HEK293 (cell line): ENCODE measurements at regions not wholly inside any gene's neighbourhood (a gene's known extent, or its start where the extent isn't known, plus 50 kb on each side); places are given as distances from the start of the nearest gene placed in this dataset.

Experiments
- CTCF ChIA-PET: fragments of 350-600 bp; formaldehyde crosslinking; extraction: SDS; loops from one replicate; lab custom pipeline; 2021; ENCODE audit warnings: antibody characterized with exemption; lab: Yijun Ruan, JAX
- POLR2A ChIA-PET: fragments of 300-600 bp; formaldehyde crosslinking; extraction: SDS; loops from one replicate; lab custom pipeline; 2020; ENCODE audit warnings: antibody characterized with exemption, inconsistent platforms; lab: Yijun Ruan, JAX
- H3K27ac ChIP-seq: fragments of 200-500 bp; sonication (Bioruptor generic); 2 replicates; pipeline ENCODE4 v1.5.1; 2014; ENCODE audit warnings: low read depth, low read length, control low read depth, inconsistent platforms; ENCODE audit errors: extremely low read depth
- H3K36me3 ChIP-seq, 2 experiments: fragments of 200-500 bp in 1 of 2; sonication (Bioruptor generic) in 1 of 2; 1 replicate in 1 of 2; 2 replicates in 1 of 2; pipeline ENCODE4 v1.5.1; 2014 to 2017; ENCODE audit warnings: inconsistent platforms in 2 of 2, low read length in 2 of 2; ENCODE audit not compliant: control insufficient read depth in 2 of 2, insufficient read depth in 1 of 2
- H3K4me1 ChIP-seq: fragments of 200-500 bp; sonication (Bioruptor generic); 2 replicates; pipeline ENCODE4 v1.5.1; 2014; ENCODE audit warnings: mild to moderate bottlenecking, low read length, inconsistent platforms; ENCODE audit not compliant: control insufficient read depth, insufficient read depth
- H3K4me3 ChIP-seq: 2 replicates; pipeline ENCODE4 v1.5.1; 2011; ENCODE audit warnings: low read depth, mild to moderate bottlenecking, control low read depth, low read length, moderate library complexity
- H3K9me3 ChIP-seq: fragments of 200-500 bp; sonication (Bioruptor generic); 2 replicates; pipeline ENCODE4 v1.5.1; 2014; ENCODE audit warnings: low read depth, low read length, inconsistent platforms; ENCODE audit not compliant: control insufficient read depth, insufficient read depth
- FEZF1 ChIP-seq: fragments of 450-650 bp; formaldehyde crosslinking; IDR thresholded peaks from 2 replicates; pipeline ENCODE4 v1.5.1; 2016; ENCODE audit warnings: missing biosample characterization, missing genetic modification characterization
- KLF10 ChIP-seq: fragments of 450-650 bp; IDR thresholded peaks from 2 replicates; pipeline ENCODE4 v1.5.1; 2018; ENCODE audit warnings: missing biosample characterization, mild to moderate bottlenecking, missing genetic modification characterization
- KLF16 ChIP-seq: fragments of 450-650 bp; formaldehyde crosslinking; IDR thresholded peaks from 2 replicates; pipeline ENCODE4 v1.5.1; 2017; ENCODE audit warnings: missing biosample characterization, missing genetic modification characterization
- KLF17 ChIP-seq: fragments of 450-650 bp; formaldehyde crosslinking; IDR thresholded peaks from 2 replicates; pipeline ENCODE4 v1.5.1; 2016; ENCODE audit warnings: missing biosample characterization, missing genetic modification characterization
- SCRT2 ChIP-seq: fragments of 450-650 bp; formaldehyde crosslinking; IDR thresholded peaks from 2 replicates; pipeline ENCODE4 v1.5.1; 2016; ENCODE audit warnings: missing biosample characterization, missing genetic modification characterization
- TCF7L2 ChIP-seq: IDR thresholded peaks from 2 replicates; pipeline ENCODE4 v1.6.1; 2011; ENCODE audit warnings: low read depth, mild to moderate bottlenecking, inconsistent platforms, low read length, moderate library complexity, borderline replicate concordance
- TRIM28 ChIP-seq: IDR thresholded peaks from 2 replicates; pipeline ENCODE4 v1.6.1; 2011; ENCODE audit warnings: low read length, control low read depth, borderline replicate concordance
- ZBTB10 ChIP-seq: fragments of 450-650 bp; formaldehyde crosslinking; IDR thresholded peaks from 2 replicates; pipeline ENCODE4 v1.5.1; 2016; ENCODE audit warnings: missing biosample characterization, missing genetic modification characterization
- ZEB2 ChIP-seq: fragments of 450-650 bp; formaldehyde crosslinking; IDR thresholded peaks from 2 replicates; pipeline ENCODE4 v1.5.1; 2016; ENCODE audit warnings: missing biosample characterization, missing genetic modification characterization
- ZNF16 ChIP-seq: fragments of 450-650 bp; formaldehyde crosslinking; IDR thresholded peaks from 2 replicates; pipeline ENCODE4 v1.5.1; 2016; ENCODE audit warnings: low read depth, missing biosample characterization, missing genetic modification characterization
- ZNF19 ChIP-seq: fragments of 450-650 bp; formaldehyde crosslinking; IDR thresholded peaks from 2 replicates; pipeline ENCODE4; 2016; ENCODE audit warnings: missing biosample characterization, missing genetic modification characterization, low read depth
- ZNF211 ChIP-seq: fragments of 450-650 bp; formaldehyde crosslinking; IDR thresholded peaks from 2 replicates; pipeline ENCODE4 v1.5.1; 2016; ENCODE audit warnings: low read depth, missing biosample characterization, missing genetic modification characterization
- ZNF23 ChIP-seq: fragments of 450-650 bp; formaldehyde crosslinking; IDR thresholded peaks from 2 replicates; pipeline ENCODE4 v1.5.1; 2016; ENCODE audit warnings: missing biosample characterization, missing genetic modification characterization, borderline replicate concordance
- ZNF274 ChIP-seq, 2 experiments: fragments of 200-500 bp in 1 of 2; fragments of 450-650 bp in 1 of 2; sonication (Bioruptor generic) in 1 of 2; formaldehyde crosslinking in 1 of 2; IDR thresholded peaks; 2 replicates each; pipeline versions ENCODE4 v1.5.1 to v1.6.1; 2014 to 2016; ENCODE audit warnings: borderline replicate concordance in 1 of 2, inconsistent platforms in 1 of 2, low read length in 1 of 2, missing biosample characterization in 1 of 2, missing genetic modification characterization in 1 of 2
- ZNF404 ChIP-seq: fragments of 450-650 bp; formaldehyde crosslinking; IDR thresholded peaks from 2 replicates; pipeline ENCODE4 v1.5.1; 2017; ENCODE audit warnings: missing biosample characterization, missing genetic modification characterization
- ZNF530 ChIP-seq: fragments of 450-650 bp; formaldehyde crosslinking; IDR thresholded peaks from 2 replicates; pipeline ENCODE4 v1.5.1; 2016; ENCODE audit warnings: low read depth, missing biosample characterization, missing genetic modification characterization
- ZNF558 ChIP-seq: fragments of 450-650 bp; formaldehyde crosslinking; IDR thresholded peaks from 2 replicates; pipeline ENCODE4 v1.5.1; 2016; ENCODE audit warnings: missing biosample characterization, missing genetic modification characterization
- ZNF560 ChIP-seq: fragments of 450-650 bp; formaldehyde crosslinking; IDR thresholded peaks from 2 replicates; pipeline ENCODE4 v1.5.1; 2017; ENCODE audit warnings: missing biosample characterization, missing genetic modification characterization, borderline replicate concordance
- ZNF639 ChIP-seq: fragments of 450-650 bp; formaldehyde crosslinking; IDR thresholded peaks from 2 replicates; pipeline ENCODE4 v1.5.1; 2016; ENCODE audit warnings: missing biosample characterization, missing genetic modification characterization
- ZNF658 ChIP-seq: fragments of 450-650 bp; formaldehyde crosslinking; IDR thresholded peaks from 2 replicates; pipeline ENCODE4; 2016; ENCODE audit warnings: missing biosample characterization, missing genetic modification characterization
- ZNF747 ChIP-seq: fragments of 450-650 bp; formaldehyde crosslinking; IDR thresholded peaks from 2 replicates; pipeline ENCODE4 v1.5.1; 2016; ENCODE audit warnings: missing biosample characterization, missing genetic modification characterization

- TF ChIP-seq TCF7L2 (peak; percentile 70; the same call in 1 of the 2 replicates), FEZF1 (tag by site-specific recombination) (peak; percentile 49; the same call in 1 of the 2 replicates), TRIM28 (0 out of 2 replicates have a peak, but pooled peaks have one; percentile 33), ZNF560 (tag by site-specific recombination) (no peak), SCRT2 (no peak)
- Histone ChIP-seq H3K27ac (no peak overlapping the region), H3K36me3 (no peaks in the 10 kb centered on the region), H3K9me3 (no peaks in the 10 kb centered on the region), H3K4me1 (peaks cover 2% of the 10 kb centered on the region; the same call in 1 of the 2 replicates), H3K4me3 (no peak overlapping the region)
- ChIA-PET POLR2A (no interaction called here), CTCF (no interaction called here)
Measured at GRCh38 chr4:111744847-111745246, 400.4 kb upstream of the FAM241A start.

GRCh38 chr4:111748157-111748556 lies 397.1 kb upstream of the FAM241A start:
- H3K4me1 ChIP-seq = peaks cover 2% of the 10 kb centered on the region; the same call in 1 of the 2 replicates
- no peak for TF ChIP-seq KLF17 (tag by site-specific recombination)
- no peak for TF ChIP-seq ZNF19
- TF ChIP-seq ZNF658 = no peak
- no peak for TF ChIP-seq ZNF274 (IDR thresholded peaks at IDR 0.05; ENCODE audit: low read length)
- no peak for TF ChIP-seq ZNF274 (tag by site-specific recombination; IDR thresholded peaks at IDR 0.05; ENCODE audit: borderline replicate concordance)
- TF ChIP-seq ZNF530 (tag by site-specific recombination) = no peak
- H3K36me3 ChIP-seq = no peaks in the 10 kb centered on the region
- ChIA-PET POLR2A (no interaction called here), CTCF (no interaction called here)
- H3K9me3 ChIP-seq = no peaks in the 10 kb centered on the region
- no peak overlapping the region for H3K27ac ChIP-seq
- H3K4me3 ChIP-seq = no peak overlapping the region

- Histone ChIP-seq H3K4me1 (no peaks in the 10 kb centered on the region), H3K4me3 (no peak overlapping the region), H3K27ac (no peak overlapping the region), H3K36me3 (no peaks in the 10 kb centered on the region), H3K9me3 (no peaks in the 10 kb centered on the region)
- TF ChIP-seq ZNF23 (tag by site-specific recombination) = no peak
- POLR2A ChIA-PET = interaction anchor here (0.5 kb wide), 1 partner anchor 543 kb away, joined by 3 read pairs; the partner anchor contains the start of gene ALPK1
- CTCF ChIA-PET = interaction anchor here (0.5 to 0.7 kb wide), 2 partner anchors 23 to 24 kb away, joined by 3 read pairs; no protein-coding TSS in a partner anchor
Measured at GRCh38 chr4:111754003-111754402, 391.3 kb upstream of the FAM241A start.

GRCh38 chr4:111755571-111755970 lies 389.7 kb upstream of the FAM241A start:
- Histone ChIP-seq H3K36me3 (no peaks in the 10 kb centered on the region), H3K9me3 (no peaks in the 10 kb centered on the region), H3K4me3 (no peak overlapping the region), H3K27ac (no peak overlapping the region), H3K4me1 (no peaks in the 10 kb centered on the region)
- ChIA-PET POLR2A (no interaction called here), CTCF (no interaction called here)
- no peak for TF ChIP-seq ZNF558 (tag by site-specific recombination)
- TF ChIP-seq ZBTB10 (tag by site-specific recombination) = no peak
- no peak for TF ChIP-seq ZEB2 (tag by site-specific recombination)
- no peak for TF ChIP-seq ZNF747 (tag by site-specific recombination)
- no peak for TF ChIP-seq ZNF211
- TF ChIP-seq KLF16 = no peak
- no peak for TF ChIP-seq KLF10 (tag by site-specific recombination)
- no peak for TF ChIP-seq ZNF404 (tag by site-specific recombination)
- TF ChIP-seq FEZF1 (tag by site-specific recombination) = no peak
- no peak for TF ChIP-seq ZNF639 (tag by site-specific recombination)
- no peak for TF ChIP-seq ZNF16 (tag by site-specific recombination)
